IPS-NIHi7 (cell line): ENCODE measurements at regions not wholly inside any gene's neighbourhood (a gene's known extent, or its start where the extent isn't known, plus 50 kb on each side); places are given as distances from the start of the nearest gene placed in this dataset.

Experiments used
- DNase-seq: peaks from one replicate; pipeline ENCODE4 v3.0.0; 2012; ENCODE audit warnings: mixed read lengths; ENCODE audit errors: extremely low spot score

GRCh38 chr12:43294916-43295315, 257.1 kb downstream of the ADAMTS20 start:
- DNase-seq, result no peak

- no peak for DNase-seq
These were observed 257.9 kb downstream of the ADAMTS20 start for GRCh38 chr12:43294147-43294546.

- no peak for DNase-seq
These were observed 258.6 kb downstream of the ADAMTS20 start for GRCh38 chr12:43293396-43293795.

- no peak for DNase-seq
These were observed 259.3 kb downstream of the ADAMTS20 start for GRCh38 chr12:43292699-43293098.

GRCh38 chr12:43291516-43291915, 260.5 kb downstream of the ADAMTS20 start:
- DNase-seq, result no peak

GRCh38 chr12:43290836-43291235, 261.2 kb downstream of the ADAMTS20 start:
- no peak for DNase-seq

GRCh38 chr12:43289426-43289801, 262.6 kb downstream of the ADAMTS20 start:
- DNase-seq, result no peak

- no peak for DNase-seq
These were observed 263.2 kb downstream of the ADAMTS20 start for GRCh38 chr12:43288671-43289425.

- DNase-seq, result no peak
These were observed 264.2 kb downstream of the ADAMTS20 start for GRCh38 chr12:43287706-43288383.

- DNase-seq, result no peak
These were observed 265.0 kb downstream of the ADAMTS20 start for GRCh38 chr12:43286986-43287385.

GRCh38 chr12:43285159-43285598, 266.8 kb downstream of the ADAMTS20 start:
- no peak for DNase-seq

GRCh38 chr12:43284486-43285158, 267.4 kb downstream of the ADAMTS20 start:
- no peak for DNase-seq

GRCh38 chr12:43283206-43283605, 268.8 kb downstream of the ADAMTS20 start:
- DNase-seq, result no peak

GRCh38 chr12:43282106-43282505, 269.9 kb downstream of the ADAMTS20 start:
- DNase-seq, result no peak

GRCh38 chr12:43281563-43281962, 270.4 kb downstream of the ADAMTS20 start:
- DNase-seq, result no peak

GRCh38 chr12:43278541-43278832, 273.5 kb downstream of the ADAMTS20 start:
- DNase-seq, result no peak

GRCh38 chr12:43277651-43278540, 274.1 kb downstream of the ADAMTS20 start:
- DNase-seq, result no peak

GRCh38 chr12:43273467-43273866, 278.5 kb downstream of the ADAMTS20 start:
- DNase-seq, result no peak

GRCh38 chr12:43271659-43272058, 280.3 kb downstream of the ADAMTS20 start:
- DNase-seq, result no peak

GRCh38 chr12:43267818-43268217, 284.2 kb downstream of the ADAMTS20 start:
- DNase-seq, result no peak

GRCh38 chr12:43261701-43262100, 290.3 kb downstream of the ADAMTS20 start:
- no peak for DNase-seq

GRCh38 chr12:43255522-43256111, 296.4 kb downstream of the ADAMTS20 start:
- DNase-seq, result no peak
